ENCODE measurements at regions not wholly inside any gene's neighbourhood (a gene's known extent, or its start where the extent isn't known, plus 50 kb on each side); places are given as distances from the start of the nearest gene placed in this dataset.

- Mint-ChIP-seq H3K27ac (no peak overlapping the region), H3K36me3 (no peaks in the 10 kb centered on the region), H3K9me3 (peaks cover 3% of the 10 kb centered on the region), H3K4me1 (no peaks in the 10 kb centered on the region), H3K27me3 (no peaks in the 10 kb centered on the region), H3K4me3 (no peak overlapping the region)
- ATAC-seq, result no peak
These were observed 633.7 kb upstream of the HTR2C start for GRCh38 chrX:113950081-113950678.

GRCh38 chrX:113947548-113947947, 636.3 kb upstream of the HTR2C start:
- no peaks in the 10 kb centered on the region for H3K36me3 Mint-ChIP-seq
- no peak for ATAC-seq
- H3K27ac Mint-ChIP-seq, result no peak overlapping the region
- H3K4me1 Mint-ChIP-seq, result no peaks in the 10 kb centered on the region
- no peak overlapping the region for H3K4me3 Mint-ChIP-seq
- no peaks in the 10 kb centered on the region for H3K27me3 Mint-ChIP-seq
- peaks cover 3% of the 10 kb centered on the region for H3K9me3 Mint-ChIP-seq

- Mint-ChIP-seq H3K4me3 (no peak overlapping the region), H3K27ac (no peak overlapping the region), H3K27me3 (no peaks in the 10 kb centered on the region), H3K36me3 (no peaks in the 10 kb centered on the region), H3K4me1 (no peaks in the 10 kb centered on the region), H3K9me3 (no peaks in the 10 kb centered on the region)
- ATAC-seq, result no peak
These were observed 648.4 kb upstream of the HTR2C start for GRCh38 chrX:113935518-113935917.

- H3K9me3 Mint-ChIP-seq, result no peaks in the 10 kb centered on the region
- no peak overlapping the region for H3K4me3 Mint-ChIP-seq
- no peaks in the 10 kb centered on the region for H3K4me1 Mint-ChIP-seq
- H3K27ac Mint-ChIP-seq, result no peak overlapping the region
- no peaks in the 10 kb centered on the region for H3K36me3 Mint-ChIP-seq
- H3K27me3 Mint-ChIP-seq, result no peaks in the 10 kb centered on the region
- no peak for ATAC-seq
These were observed 650.0 kb upstream of the HTR2C start for GRCh38 chrX:113933931-113934330.

- Mint-ChIP-seq H3K4me1 (no peaks in the 10 kb centered on the region), H3K36me3 (no peaks in the 10 kb centered on the region), H3K4me3 (no peak overlapping the region), H3K27me3 (no peaks in the 10 kb centered on the region), H3K9me3 (no peaks in the 10 kb centered on the region), H3K27ac (no peak overlapping the region)
- no peak for ATAC-seq
These were observed 654.9 kb upstream of the HTR2C start for GRCh38 chrX:113929004-113929403.

DNA sequence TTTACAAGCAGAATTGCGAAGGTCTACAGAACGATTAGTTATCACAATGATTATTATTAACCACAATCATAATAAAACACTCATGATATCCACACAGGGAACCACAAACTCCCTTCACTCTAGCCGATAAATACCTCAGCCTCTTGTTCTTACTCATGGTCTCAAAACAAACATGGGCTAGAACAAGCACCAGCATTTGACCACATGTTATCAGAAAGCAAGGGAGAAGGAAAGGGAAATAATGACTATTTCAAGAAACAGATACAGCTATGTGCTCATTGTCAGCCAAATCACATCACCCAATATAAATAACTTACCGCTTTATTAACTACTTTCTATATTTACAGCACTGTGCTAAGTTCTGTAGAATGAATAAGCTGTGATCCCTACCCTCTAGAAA, 663.2 kb upstream of the HTR2C start:
- Mint-ChIP-seq H3K4me3 (no peak overlapping the region), H3K4me1 (peaks cover 9% of the 10 kb centered on the region), H3K36me3 (no peaks in the 10 kb centered on the region), H3K27ac (no peak overlapping the region), H3K9me3 (no peaks in the 10 kb centered on the region), H3K27me3 (no peaks in the 10 kb centered on the region)
- ATAC-seq, result no peak

GRCh38 chrX:113919387-113919786, 664.5 kb upstream of the HTR2C start:
- H3K4me3 Mint-ChIP-seq, result no peak overlapping the region
- no peak overlapping the region for H3K27ac Mint-ChIP-seq
- no peak for ATAC-seq
- H3K4me1 Mint-ChIP-seq, result peaks cover 9% of the 10 kb centered on the region
- H3K27me3 Mint-ChIP-seq, result no peaks in the 10 kb centered on the region
- H3K9me3 Mint-ChIP-seq, result no peaks in the 10 kb centered on the region
- no peaks in the 10 kb centered on the region for H3K36me3 Mint-ChIP-seq

DNA sequence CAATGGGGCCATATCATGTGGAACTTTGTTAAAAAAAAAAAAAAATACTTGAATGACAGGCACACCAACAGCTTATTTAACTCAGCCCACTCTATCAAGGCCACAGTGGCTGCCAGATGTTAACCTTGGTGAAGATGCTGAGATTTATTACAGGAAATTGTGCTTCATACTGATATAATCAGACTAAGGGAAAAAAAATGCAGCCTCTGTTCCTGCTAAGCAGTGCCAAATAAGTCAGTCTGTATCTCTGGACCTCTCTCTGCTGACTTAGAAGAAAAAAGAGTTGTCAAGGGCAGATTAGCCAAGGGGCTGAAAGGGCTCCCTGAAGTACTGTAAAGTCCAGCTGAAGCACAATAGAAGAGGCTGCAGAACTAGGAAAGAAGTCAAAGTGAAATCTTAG, 677.7 kb upstream of the HTR2C start:
- H3K27me3 Mint-ChIP-seq, result no peaks in the 10 kb centered on the region
- ATAC-seq, result no peak
- H3K36me3 Mint-ChIP-seq, result no peaks in the 10 kb centered on the region
- no peaks in the 10 kb centered on the region for H3K9me3 Mint-ChIP-seq
- H3K27ac Mint-ChIP-seq, result no peak overlapping the region
- no peak overlapping the region for H3K4me3 Mint-ChIP-seq
- H3K4me1 Mint-ChIP-seq, result no peaks in the 10 kb centered on the region

GRCh38 chrX:113892891-113893290, 691.0 kb upstream of the HTR2C start:
- H3K36me3 Mint-ChIP-seq, result no peaks in the 10 kb centered on the region
- no peak for ATAC-seq
- H3K27ac Mint-ChIP-seq, result no peak overlapping the region
- H3K4me3 Mint-ChIP-seq, result no peak overlapping the region
- H3K4me1 Mint-ChIP-seq, result peaks cover 7% of the 10 kb centered on the region
- H3K9me3 Mint-ChIP-seq, result peaks cover 2% of the 10 kb centered on the region
- no peaks in the 10 kb centered on the region for H3K27me3 Mint-ChIP-seq

- no peaks in the 10 kb centered on the region for H3K27me3 Mint-ChIP-seq
- ATAC-seq, result no peak
- H3K9me3 Mint-ChIP-seq, result peaks cover 2% of the 10 kb centered on the region
These were observed 691.5 kb upstream of the HTR2C start for GRCh38 chrX:113892401-113892800.

DNA sequence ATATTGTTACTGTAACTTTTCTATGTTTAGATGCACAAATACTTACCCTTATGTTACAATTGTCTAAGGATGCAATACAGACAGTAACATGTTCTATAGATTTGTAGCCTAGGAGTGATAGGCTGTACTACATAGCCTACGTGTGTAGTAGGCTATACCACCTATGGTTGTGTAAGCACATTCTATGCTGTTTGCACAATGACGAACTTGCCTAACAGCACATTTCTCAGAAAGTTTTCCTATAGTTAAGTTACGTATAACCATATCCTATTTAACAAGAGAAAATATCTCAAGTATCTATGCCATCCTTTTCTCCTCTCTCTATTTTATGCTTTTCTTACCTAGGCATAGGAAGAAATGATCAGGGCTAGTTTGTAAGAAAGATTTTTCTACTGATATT, 710.8 kb upstream of the HTR2C start:
- Mint-ChIP-seq H3K4me3 (no peak overlapping the region), H3K4me1 (no peaks in the 10 kb centered on the region), H3K36me3 (no peaks in the 10 kb centered on the region)

More at GRCh38 chrX:113892401-113892800, 691.5 kb upstream of the HTR2C start:
- H3K27ac Mint-ChIP-seq, result no peak overlapping the region
- H3K4me3 Mint-ChIP-seq, result no peak overlapping the region
- no peaks in the 10 kb centered on the region for H3K36me3 Mint-ChIP-seq
- H3K4me1 Mint-ChIP-seq, result peaks cover 7% of the 10 kb centered on the region

GRCh38 chrX:113868711-113869110, 715.2 kb upstream of the HTR2C start:
- ATAC-seq, result no peak
- H3K27ac Mint-ChIP-seq, result no peak overlapping the region
- no peak overlapping the region for H3K4me3 Mint-ChIP-seq

More for the DNA sequence above, 710.8 kb upstream of the HTR2C start:
- Mint-ChIP-seq H3K9me3 (no peaks in the 10 kb centered on the region), H3K27ac (no peak overlapping the region), H3K27me3 (no peaks in the 10 kb centered on the region)
- ATAC-seq, result no peak

DNA sequence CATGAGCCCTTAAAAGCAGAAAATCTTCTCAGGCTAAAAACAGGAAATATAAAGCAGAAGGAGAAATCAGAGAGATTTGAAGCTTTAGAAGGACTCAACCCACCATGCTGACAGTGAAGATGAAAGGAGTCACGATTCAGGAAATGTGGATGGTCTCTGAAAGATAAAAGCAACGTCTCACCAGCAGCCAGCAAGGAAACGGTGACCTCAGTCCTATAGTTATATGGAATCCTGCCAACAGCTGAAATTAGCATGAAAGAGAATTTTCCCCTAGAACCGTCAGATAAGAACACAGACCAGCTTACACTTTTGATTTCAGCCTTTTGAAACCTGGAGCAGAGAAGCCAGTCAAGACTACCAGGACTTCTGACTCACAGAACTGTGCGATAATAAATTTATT, 715.7 kb upstream of the HTR2C start:
- peak overlapping the region; percentile 26 for H3K4me3 Mint-ChIP-seq
- no peaks in the 10 kb centered on the region for H3K4me1 Mint-ChIP-seq
- no peaks in the 10 kb centered on the region for H3K27me3 Mint-ChIP-seq
- no peaks in the 10 kb centered on the region for H3K36me3 Mint-ChIP-seq
- H3K27ac Mint-ChIP-seq, result peak overlapping the region; percentile 17
- ATAC-seq, result no peak
- H3K9me3 Mint-ChIP-seq, result no peaks in the 10 kb centered on the region

More at GRCh38 chrX:113868711-113869110, 715.2 kb upstream of the HTR2C start:
- Mint-ChIP-seq H3K4me1 (no peaks in the 10 kb centered on the region), H3K27me3 (no peaks in the 10 kb centered on the region), H3K36me3 (no peaks in the 10 kb centered on the region), H3K9me3 (no peaks in the 10 kb centered on the region)

- Mint-ChIP-seq H3K27me3 (no peaks in the 10 kb centered on the region), H3K27ac (no peak overlapping the region), H3K9me3 (peaks cover 2% of the 10 kb centered on the region), H3K4me3 (no peak overlapping the region), H3K4me1 (no peaks in the 10 kb centered on the region), H3K36me3 (no peaks in the 10 kb centered on the region)
- no peak for ATAC-seq
These were observed 734.5 kb upstream of the HTR2C start for GRCh38 chrX:113849408-113849807.

DNA sequence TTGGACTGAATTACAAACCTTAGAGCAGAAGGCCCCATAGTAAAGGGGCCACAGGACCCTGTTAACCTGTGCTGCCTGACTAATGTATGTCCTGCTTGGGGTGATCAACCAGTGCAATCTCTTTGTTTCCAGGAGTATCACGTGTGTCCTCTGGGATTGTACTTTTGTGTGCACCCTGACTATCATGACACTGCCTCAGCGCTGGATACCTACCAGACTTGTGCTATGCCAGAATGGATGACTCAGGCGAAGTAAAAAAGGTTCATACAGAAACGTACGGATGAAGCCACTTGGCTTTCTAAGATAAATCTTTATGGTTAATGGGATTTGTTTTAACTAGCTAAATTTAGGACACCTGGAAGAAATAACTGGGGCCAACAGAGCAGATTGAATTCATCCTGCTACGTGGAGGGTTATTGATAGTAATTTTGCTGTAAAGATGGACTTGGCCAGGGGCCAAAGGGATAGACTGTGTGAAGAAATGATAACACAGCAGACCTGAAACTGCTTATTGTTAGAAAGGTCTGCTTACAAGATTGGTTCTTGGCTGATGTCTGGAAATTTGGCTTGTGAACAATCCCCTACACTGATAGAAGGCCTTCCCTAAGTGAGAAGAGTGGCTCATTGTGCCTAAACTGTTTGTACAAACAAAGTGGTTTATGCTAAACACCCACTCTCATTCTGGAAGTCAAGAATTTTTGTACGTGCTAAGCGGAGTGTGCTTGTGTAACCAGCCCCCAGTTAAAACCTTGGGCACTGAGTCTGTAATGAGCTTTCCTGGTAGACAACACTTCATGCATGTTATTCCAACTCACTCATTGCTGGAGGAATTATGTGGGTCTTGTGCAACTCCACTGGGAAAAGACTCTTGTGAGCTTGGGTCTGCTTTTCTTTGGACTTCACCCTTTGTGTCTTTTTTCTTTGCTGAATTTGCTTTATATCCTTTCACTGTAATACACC, 750.5 kb upstream of the HTR2C start:
- no peak overlapping the region for H3K27ac Mint-ChIP-seq
- no peaks in the 10 kb centered on the region for H3K27me3 Mint-ChIP-seq
- H3K4me1 Mint-ChIP-seq, result no peaks in the 10 kb centered on the region

GRCh38 chrX:113828470-113828869, 755.4 kb upstream of the HTR2C start:
- no peak overlapping the region for H3K4me3 Mint-ChIP-seq
- peaks cover under 1% of the 10 kb centered on the region for H3K36me3 Mint-ChIP-seq
- no peaks in the 10 kb centered on the region for H3K27me3 Mint-ChIP-seq
- H3K4me1 Mint-ChIP-seq, result no peaks in the 10 kb centered on the region
- no peak for ATAC-seq
- peaks cover 3% of the 10 kb centered on the region for H3K9me3 Mint-ChIP-seq
- H3K27ac Mint-ChIP-seq, result no peak overlapping the region

More for the DNA sequence above, 750.5 kb upstream of the HTR2C start:
- Mint-ChIP-seq H3K9me3 (peaks cover 3% of the 10 kb centered on the region), H3K36me3 (no peaks in the 10 kb centered on the region), H3K4me3 (no peak overlapping the region)
- no peak for ATAC-seq
